RKO (cell line): ENCODE measurements at regions not wholly inside any gene's neighbourhood (a gene's known extent, or its start where the extent isn't known, plus 50 kb on each side); places are given as distances from the start of the nearest gene placed in this dataset.
"Not testable (repeated sequence)": the region's sequence is repeated elsewhere in the genome, so short reads cannot be mapped to it uniquely, and the experiment has no call there.

Experiments
- DNase-seq: peaks from one replicate; pipeline ENCODE4 v3.0.0-alpha.2; 2016; ENCODE audit warnings: low spot score

GRCh38 chr15:23850666-23851065 is 163.6 kb upstream of the NDN start:
- no peak for DNase-seq

GRCh38 chr15:23851921-23852320 is 164.8 kb upstream of the NDN start:
- DNase-seq, result no peak

GRCh38 chr15:23853286-23853685 is 166.2 kb upstream of the NDN start:
- DNase-seq, result no peak

GRCh38 chr15:23854203-23854911 is 167.3 kb upstream of the NDN start:
- no peak for DNase-seq

GRCh38 chr15:23854912-23855659 is 168.0 kb upstream of the NDN start:
- DNase-seq, result no peak

- DNase-seq, result no peak
Measured at GRCh38 chr15:23855947-23856346, 168.8 kb upstream of the NDN start.

GRCh38 chr15:23857028-23857641 is 170.0 kb upstream of the NDN start:
- DNase-seq, result peak; percentile 59

- DNase-seq, result no peak
Measured at GRCh38 chr15:23859008-23859407, 171.9 kb upstream of the NDN start.

- DNase-seq, result no peak
Measured at GRCh38 chr15:23860290-23861245, 173.5 kb upstream of the NDN start.

- DNase-seq, result peak; percentile 21
Measured at GRCh38 chr15:23866832-23867231, 179.7 kb upstream of the NDN start.

GRCh38 chr15:23869396-23869795 is 182.3 kb upstream of the NDN start:
- DNase-seq, result no peak

- not testable (repeated sequence) for DNase-seq
Measured at GRCh38 chr15:23873613-23874012, 186.5 kb upstream of the NDN start.

- DNase-seq, result peak; percentile 55
Measured at GRCh38 chr15:23877502-23878412, 190.7 kb upstream of the NDN start.

GRCh38 chr15:23881291-23881690 is 194.2 kb upstream of the NDN start:
- DNase-seq, result no peak

- no peak for DNase-seq
Measured at GRCh38 chr15:23890218-23890617, 203.1 kb upstream of the NDN start.

- no peak for DNase-seq
Measured at GRCh38 chr15:23897091-23897490, 210.0 kb upstream of the NDN start.

GRCh38 chr15:23897531-23897930 is 210.4 kb upstream of the NDN start:
- DNase-seq, result no peak

- DNase-seq, result no peak
Measured at GRCh38 chr15:23910030-23910429, 222.9 kb upstream of the NDN start.

- no peak for DNase-seq
Measured at GRCh38 chr15:23912191-23912590, 225.1 kb upstream of the NDN start.

- DNase-seq, result no peak
Measured at GRCh38 chr15:23913081-23913480, 226.0 kb upstream of the NDN start.

GRCh38 chr15:23913635-23914034 is 226.5 kb upstream of the NDN start:
- peak; percentile 13 for DNase-seq
